GM19351 (cell line): ENCODE measurements at regions not wholly inside any gene's neighbourhood (a gene's known extent, or its start where the extent isn't known, plus 50 kb on each side); places are given as distances from the start of the nearest gene placed in this dataset.
A peak's percentile ranks its signal among the peaks of the same experiment; 100 is the strongest.

ENCODE experiments used
- ATAC-seq: cut with Tn5 transposase; IDR thresholded peaks from one replicate; pipeline ENCODE4 v1.9.1; 2021; ENCODE audit warnings: mild to moderate bottlenecking, moderate library complexity; ENCODE audit not compliant: unreplicated experiment

DNA sequence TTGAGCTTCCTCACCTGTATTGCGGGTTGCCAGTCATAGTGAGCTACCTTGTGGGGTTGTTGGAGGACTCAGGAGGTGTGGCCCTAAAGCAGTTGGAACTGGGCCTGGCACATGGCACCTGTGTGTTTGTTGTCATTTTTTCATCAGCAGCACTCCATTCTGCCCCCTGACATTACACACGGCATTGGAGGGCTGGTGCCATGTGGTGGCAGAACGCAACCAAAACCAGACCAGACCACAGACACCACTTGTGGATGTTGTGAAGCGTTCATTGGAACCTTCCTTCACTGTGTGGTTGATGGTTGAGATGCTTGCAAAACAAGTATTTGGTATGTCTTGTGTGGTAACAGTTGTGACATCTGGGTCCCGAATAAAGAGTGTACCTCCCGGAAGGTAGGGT is 113.2 kb upstream of the ERCC6L2 start:
- no peak for ATAC-seq

DNA sequence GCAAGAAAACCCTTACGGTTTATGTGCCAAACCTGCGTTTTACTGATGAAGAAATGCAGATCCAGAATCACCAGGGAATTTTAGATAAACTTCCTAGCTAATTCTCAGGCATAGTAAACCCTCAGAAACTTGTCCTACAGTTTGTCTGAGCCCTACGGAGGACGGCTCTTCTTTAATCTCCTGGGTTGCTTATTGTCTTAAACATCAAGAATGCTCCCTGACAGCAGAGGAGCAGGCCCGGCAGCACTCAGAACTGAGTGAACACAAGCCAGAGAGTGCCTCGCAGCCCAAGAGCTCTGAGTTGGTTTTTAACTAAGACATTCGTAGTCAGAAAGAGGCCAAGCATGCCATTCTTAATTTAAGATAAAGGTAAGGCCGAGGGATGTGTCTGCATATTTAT is 114.7 kb upstream of the ERCC6L2 start:
- ATAC-seq: no peak

DNA sequence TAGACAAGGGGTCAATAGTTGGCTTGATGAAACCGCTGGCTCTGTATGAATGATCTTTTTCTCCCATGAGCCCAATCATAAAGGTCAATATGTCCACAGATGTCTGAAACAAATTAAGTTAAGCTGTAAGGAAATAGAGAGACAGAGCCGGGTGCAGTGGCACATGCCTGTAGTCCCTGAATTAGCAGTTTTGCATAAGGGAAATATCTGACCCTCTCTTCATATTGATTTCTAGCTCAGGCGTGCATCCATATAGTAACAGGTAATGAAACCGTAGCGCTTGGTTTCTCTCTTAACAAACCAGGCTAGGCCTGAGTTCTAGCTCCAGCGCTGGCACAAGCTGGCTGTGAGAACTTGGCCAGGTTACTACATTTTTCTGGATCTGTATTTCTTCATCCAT is 118.1 kb upstream of the ERCC6L2 start:
- peak; percentile 49 for ATAC-seq

DNA sequence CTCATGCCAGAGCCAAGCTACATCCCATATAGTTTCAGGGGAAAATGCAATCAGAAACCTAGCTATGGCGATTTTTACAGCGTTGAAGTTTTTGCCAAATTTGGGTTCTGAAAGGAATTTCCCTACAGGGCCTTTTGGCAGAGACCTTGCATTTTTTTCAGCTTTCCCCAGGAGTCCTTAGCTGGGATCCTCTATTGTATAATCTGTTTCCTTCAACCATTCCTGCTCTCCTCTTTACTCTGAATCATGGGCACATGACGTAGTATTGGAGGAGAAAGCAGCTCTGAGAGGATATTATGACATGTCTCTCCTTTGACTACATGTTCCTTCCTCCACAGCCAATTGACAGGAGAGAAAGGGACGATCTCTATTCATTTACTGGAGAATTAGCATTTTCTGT is 118.5 kb upstream of the ERCC6L2 start:
- ATAC-seq: no peak

GRCh38 chr9:95756101-95756500 is 119.4 kb upstream of the ERCC6L2 start:
- ATAC-seq: no peak

DNA sequence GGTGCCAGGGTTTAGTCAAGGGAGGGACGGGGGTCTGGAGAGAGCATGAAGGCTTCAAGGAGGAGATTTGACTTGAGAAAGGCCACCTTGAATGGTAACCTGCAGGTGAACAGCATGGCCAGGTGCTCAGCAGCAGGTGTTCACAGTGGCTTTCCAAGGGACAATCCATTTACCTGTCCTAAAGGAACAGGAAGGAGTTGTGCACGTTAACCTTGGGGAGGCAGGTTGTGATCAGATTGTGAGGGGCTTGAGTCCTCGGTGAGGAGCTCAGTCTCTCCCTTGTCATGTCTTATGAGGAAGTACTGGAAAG is 120.1 kb upstream of the ERCC6L2 start:
- ATAC-seq: no peak

DNA sequence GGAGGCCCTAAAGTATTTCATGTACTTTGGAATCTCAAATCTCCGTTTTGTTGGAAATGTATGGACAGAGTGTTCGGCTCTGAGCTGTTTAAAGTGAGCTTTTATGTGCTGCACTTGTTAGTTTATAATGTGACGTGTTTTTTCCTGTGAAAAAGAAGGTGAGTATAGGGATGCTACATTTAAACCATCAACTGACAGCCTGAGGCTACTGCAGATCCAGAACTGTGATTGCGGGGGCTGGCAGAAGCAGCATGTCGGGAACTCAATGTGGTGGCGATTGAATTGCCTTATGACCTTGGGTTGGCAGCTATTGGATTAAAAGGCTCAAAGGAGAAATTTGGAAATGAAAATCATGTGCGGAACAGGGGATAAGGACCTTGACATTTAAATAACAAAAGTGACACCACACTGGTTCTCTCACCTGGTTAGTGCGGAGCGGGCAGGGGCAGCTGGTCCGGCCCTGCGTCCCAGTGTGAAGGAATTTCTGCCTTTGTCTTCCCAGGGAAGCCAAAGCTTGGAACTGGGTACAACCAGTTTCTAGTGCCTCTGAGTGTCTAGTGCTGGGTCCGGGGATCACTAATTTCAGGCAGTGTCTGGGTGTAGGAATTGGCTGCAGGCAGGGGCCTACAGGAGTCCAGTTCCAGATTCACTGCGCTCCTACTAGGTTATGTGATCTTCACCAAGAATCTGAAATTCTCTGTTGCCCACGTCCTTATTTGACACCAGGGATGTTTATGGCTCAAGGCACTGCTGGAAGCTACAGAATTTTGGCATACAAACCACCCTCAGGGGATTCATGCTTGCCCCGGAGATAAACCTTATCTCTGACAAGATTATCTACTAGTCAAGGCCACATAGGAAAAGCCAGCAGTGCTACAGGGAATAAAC is 120.7 kb upstream of the ERCC6L2 start:
- ATAC-seq: no peak

DNA sequence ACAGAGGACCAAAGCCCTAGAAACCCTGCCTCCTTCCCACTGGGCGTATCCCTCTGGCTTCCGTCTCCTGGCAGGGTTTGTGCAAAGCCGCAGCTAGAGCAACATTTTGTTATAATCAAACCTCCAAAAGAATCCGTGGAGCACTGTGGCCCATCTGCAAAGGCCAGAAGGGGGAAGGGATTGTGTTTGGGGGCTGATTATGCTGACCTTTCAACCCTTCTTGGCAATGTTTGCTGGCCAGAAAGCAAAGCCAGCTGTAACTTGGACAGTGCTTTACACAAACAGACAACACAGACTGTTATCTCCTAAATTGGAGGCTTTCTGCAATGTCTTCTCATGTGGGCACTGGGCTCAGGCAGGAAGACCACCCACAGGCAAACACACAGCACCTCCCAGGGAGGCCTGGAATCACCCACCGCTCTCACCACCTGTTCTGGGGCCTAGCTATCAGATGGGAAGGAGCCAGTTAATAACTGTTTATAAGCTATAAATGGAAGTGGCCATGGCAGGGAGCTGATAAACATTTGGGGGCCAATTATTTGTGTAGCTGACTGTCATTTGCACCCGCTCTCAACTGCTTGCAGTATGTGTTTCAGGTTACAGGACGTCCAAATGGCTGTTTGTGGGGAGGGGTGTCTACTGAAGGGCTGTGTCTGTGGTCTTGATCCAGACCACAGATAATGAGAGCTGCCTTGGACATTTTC is 121.6 kb upstream of the ERCC6L2 start:
- no peak for ATAC-seq

DNA sequence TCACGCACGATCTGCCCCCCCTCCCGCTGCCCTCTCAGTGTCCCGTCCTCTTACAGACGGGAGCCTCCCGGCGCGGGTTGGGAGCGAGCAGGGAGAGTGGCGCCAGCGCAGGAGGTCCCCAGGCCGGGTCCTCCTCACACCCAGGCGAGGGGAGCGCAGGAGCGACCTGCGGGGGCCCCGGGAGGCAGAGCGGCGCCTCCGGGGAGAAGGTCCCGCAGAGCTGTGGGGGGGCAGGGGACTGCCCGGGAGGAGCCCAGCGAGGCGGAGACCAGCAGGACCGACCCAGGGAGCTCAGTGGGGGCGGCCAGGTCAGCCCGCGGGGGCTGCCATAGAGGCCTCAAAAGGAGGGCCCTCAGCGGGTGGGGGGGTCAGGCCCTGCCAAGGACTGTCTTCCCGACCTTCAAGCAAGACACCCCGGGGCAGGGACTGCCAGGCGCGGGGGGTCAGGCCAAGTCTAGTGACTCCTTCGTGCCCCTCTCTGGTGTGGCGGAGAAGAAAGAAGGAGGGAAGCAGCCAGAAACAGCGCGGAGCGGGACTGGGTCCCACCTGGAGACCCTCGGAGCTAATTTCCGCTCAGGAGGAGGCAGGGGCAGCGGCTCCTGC is 123.3 kb upstream of the ERCC6L2 start:
- ATAC-seq: no peak

- ATAC-seq: no peak
These were observed 124.0 kb upstream of the ERCC6L2 start for GRCh38 chr9:95751520-95751790.

DNA sequence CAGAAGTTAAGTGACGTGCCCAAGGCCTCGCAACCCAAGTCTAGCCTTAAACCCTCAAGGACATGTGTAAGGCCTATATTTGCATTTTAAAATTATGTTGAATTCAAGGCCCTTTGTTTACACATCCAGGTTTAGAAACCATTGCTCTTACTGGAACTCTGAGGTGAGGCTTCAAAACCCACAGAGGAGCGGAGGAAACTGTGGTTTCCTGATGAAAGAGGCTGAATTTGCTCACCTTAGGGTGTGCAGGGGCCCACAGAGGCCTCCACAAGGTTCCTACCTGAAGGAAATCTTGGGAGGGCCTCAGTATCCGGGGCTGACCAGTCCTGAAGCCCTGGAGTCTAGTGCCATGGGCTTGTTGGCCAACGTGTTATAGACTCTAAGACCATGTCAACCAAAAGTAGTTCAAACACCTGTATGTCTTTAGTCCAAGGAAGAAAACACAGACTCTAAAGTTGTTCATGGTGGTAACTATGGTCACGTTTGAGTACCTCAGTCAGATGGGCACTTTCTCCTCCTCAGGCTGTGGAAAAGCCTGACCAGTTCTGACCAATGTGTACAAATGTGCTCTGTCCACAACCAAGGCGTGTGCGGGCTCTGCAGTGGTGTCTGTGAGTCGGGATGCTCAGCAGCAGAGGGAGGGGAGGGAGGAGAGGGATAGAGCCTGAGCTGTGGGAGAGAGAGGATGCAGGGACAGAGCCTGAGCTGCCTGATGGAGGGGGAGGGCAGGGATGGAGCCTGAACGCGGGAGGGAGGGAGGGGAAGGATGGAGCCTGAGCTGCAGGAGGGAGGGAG is 124.6 kb upstream of the ERCC6L2 start:
- ATAC-seq: no peak

DNA sequence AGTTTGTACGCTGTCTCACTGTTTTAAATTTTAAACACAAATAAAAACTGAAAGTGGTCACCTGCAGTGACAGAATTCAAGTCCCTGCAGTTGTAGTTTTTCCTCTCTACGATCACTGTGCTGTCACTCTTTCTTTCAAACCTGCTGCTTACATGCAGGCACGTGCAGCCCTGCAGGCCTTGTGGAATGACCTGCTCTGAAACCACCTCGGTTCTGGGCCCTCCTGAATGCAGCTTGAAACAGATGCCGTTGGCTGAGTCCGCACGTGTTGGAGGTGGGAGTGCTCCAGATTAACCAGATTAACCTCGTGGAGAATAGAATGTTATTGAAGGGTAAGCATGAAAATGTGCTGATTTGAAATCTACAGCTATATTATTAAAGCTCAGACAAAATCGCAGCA is 126.0 kb upstream of the ERCC6L2 start:
- ATAC-seq: no peak

GRCh38 chr9:95746408-95747180 is 128.9 kb upstream of the ERCC6L2 start:
- no peak for ATAC-seq

DNA sequence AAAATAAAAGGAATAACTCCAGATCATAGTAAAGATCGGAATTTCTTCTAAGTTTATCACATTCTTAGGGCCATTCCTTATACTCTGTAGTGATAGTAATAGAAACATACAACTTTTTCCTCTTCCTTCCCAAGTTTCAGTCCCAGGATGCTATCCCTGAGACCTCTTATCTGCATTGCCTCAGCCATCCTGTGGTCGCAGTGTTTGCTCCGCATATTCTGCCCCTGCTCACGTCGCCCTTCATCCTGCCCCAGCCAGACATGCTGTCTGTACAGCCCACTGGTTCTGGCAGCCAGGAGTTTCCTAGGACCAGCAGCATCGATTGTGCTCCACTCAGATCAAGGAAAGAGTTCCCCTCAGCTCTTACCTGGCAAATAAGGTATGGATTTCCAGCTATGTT is 132.7 kb upstream of the ERCC6L2 start:
- ATAC-seq: no peak

DNA sequence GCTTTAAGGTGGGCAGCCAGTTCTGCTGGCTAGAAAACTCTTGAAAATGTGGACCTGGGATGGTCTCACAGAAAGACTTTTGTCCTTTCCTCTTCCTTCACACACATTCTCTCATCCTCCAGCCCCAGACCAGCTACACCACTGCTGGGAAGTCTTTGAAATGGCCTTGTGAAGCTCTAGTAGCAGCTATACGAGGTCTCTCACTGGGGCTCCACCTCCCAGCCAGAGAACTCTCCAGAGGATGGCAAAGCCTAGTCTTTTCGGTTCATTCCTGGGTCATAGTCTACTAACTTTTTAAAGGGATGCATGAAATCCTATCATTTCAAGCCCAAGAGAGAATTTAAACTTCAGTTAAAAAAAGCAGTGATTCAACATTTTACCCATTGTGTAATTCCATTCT is 133.9 kb upstream of the ERCC6L2 start:
- no peak for ATAC-seq

DNA sequence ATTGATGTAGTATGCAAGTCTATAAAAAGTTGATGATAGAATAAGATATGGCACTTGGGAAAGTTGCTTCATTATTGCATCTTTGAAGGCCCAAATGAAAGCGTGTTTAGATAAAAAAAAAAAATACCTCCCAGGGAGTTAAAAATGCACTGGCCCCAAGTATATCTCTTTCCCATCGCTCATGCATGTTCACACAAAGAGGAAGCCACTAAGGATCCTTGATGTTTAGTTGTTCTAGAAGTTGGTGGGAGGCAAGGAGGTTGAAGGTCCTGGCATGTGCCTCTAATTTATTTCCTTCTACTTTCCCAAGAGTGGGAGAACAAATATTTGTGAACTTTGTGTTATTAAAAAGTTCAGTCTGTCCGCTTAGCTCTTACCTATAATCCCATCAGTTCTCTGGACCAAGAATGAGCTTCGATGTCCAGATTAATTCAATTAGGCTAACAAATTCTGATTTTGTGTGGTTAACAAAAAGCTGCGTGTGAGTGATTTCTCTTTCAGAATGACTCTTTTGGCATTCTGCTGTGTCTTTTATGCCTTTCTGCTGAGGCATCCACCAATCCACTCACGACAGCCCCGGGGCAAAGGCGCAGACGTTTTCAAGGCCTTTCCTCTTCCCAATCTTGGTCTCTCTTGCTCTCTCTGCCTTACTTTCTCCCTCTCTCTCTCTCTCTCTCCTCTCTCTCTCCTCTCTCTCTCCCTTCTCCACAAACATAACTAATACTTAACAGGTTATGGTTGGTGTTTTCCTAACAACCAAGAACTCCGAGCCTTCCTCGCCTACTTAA is 135.1 kb upstream of the ERCC6L2 start:
- ATAC-seq: no peak

GRCh38 chr9:95738438-95738837 is 137.1 kb upstream of the ERCC6L2 start:
- no peak for ATAC-seq

- ATAC-seq: no peak
These were observed 138.5 kb upstream of the ERCC6L2 start for GRCh38 chr9:95736891-95737522.

GRCh38 chr9:95736370-95736769 is 139.1 kb upstream of the ERCC6L2 start:
- no peak for ATAC-seq

DNA sequence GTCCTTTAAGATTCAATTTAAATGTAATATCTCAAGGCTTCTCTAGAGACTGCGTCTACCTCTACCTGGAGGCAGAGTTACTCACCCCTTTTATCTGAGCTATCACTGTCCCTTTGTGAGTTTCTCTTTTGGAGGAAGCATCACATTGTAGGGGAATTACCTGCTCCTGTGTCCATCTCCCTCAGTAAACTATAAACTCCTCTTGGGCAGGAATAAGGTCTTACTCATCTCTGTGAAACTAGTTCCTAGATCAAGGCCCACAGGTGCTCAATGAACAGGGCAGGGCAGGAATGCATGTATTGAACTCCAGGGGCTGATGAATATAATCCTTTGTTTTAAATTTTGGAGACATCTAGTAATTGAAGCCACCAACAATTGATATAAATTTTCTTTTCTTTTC is 139.8 kb upstream of the ERCC6L2 start:
- ATAC-seq: no peak
